HG02981 (cell line): ENCODE measurements at regions not wholly inside any gene's neighbourhood (a gene's known extent, or its start where the extent isn't known, plus 50 kb on each side); places are given as distances from the start of the nearest gene placed in this dataset.

Experiments
- ATAC-seq: cut with Tn5 transposase; IDR thresholded peaks from one replicate; pipeline ENCODE4 v1.9.1; 2021; ENCODE audit warnings: mild to moderate bottlenecking, moderate library complexity; ENCODE audit not compliant: unreplicated experiment

GRCh38 chr6:12420626-12421025, 130.5 kb downstream of the EDN1 start:
- no peak for ATAC-seq

- ATAC-seq, result no peak
Observed at GRCh38 chr6:12421596-12421995, 131.4 kb downstream of the EDN1 start.

GRCh38 chr6:12422848-12423247, 132.7 kb downstream of the EDN1 start:
- no peak for ATAC-seq

- ATAC-seq, result no peak
Observed at GRCh38 chr6:12423832-12424231, 133.7 kb downstream of the EDN1 start.

- no peak for ATAC-seq
Observed at GRCh38 chr6:12426121-12426520, 136.0 kb downstream of the EDN1 start.

- no peak for ATAC-seq
Observed at GRCh38 chr6:12431023-12431422, 140.9 kb downstream of the EDN1 start.

GRCh38 chr6:12436224-12436623, 146.1 kb downstream of the EDN1 start:
- ATAC-seq, result no peak

GRCh38 chr6:12436683-12437082, 146.5 kb downstream of the EDN1 start:
- ATAC-seq, result no peak

GRCh38 chr6:12439296-12439695, 149.1 kb downstream of the EDN1 start:
- ATAC-seq, result no peak

- no peak for ATAC-seq
Observed at GRCh38 chr6:12440981-12441380, 150.8 kb downstream of the EDN1 start.

GRCh38 chr6:12442455-12442854, 152.3 kb downstream of the EDN1 start:
- no peak for ATAC-seq

GRCh38 chr6:12446394-12446793, 156.2 kb downstream of the EDN1 start:
- ATAC-seq, result no peak

GRCh38 chr6:12449447-12449846, 159.3 kb downstream of the EDN1 start:
- ATAC-seq, result no peak

- ATAC-seq, result no peak
Observed at GRCh38 chr6:12450467-12450866, 160.3 kb downstream of the EDN1 start.

- no peak for ATAC-seq
Observed at GRCh38 chr6:12456343-12456742, 166.2 kb downstream of the EDN1 start.

GRCh38 chr6:12457094-12457493, 166.9 kb downstream of the EDN1 start:
- ATAC-seq, result no peak

- ATAC-seq, result no peak
Observed at GRCh38 chr6:12458558-12458957, 168.4 kb downstream of the EDN1 start.

- no peak for ATAC-seq
Observed at GRCh38 chr6:12459945-12460661, 169.9 kb downstream of the EDN1 start.

GRCh38 chr6:12467706-12468670, 177.8 kb downstream of the EDN1 start:
- ATAC-seq, result no peak

GRCh38 chr6:12472601-12473038, 182.5 kb downstream of the EDN1 start:
- ATAC-seq, result no peak

- no peak for ATAC-seq
Observed at GRCh38 chr6:12473494-12473893, 183.3 kb downstream of the EDN1 start.
